WTC11 (cell line): ENCODE measurements at regions not wholly inside any gene's neighbourhood (a gene's known extent, or its start where the extent isn't known, plus 50 kb on each side); places are given as distances from the start of the nearest gene placed in this dataset.

ENCODE experiments used
- CREB1 ChIP-seq: sonication (generic); formaldehyde crosslinking; IDR thresholded peaks from 2 replicates; pipeline ENCODE4 v1.8.0; 2023; ENCODE audit warnings: mild to moderate bottlenecking, missing genetic modification reagents
- ELF4 ChIP-seq: sonication (generic); formaldehyde crosslinking; IDR thresholded peaks from 2 replicates; pipeline ENCODE4 v1.8.1; 2022; ENCODE audit warnings: low read depth, mild to moderate bottlenecking, moderate library complexity, missing genetic modification reagents
- MXD4 ChIP-seq: fragments of 250-450 bp; sonication (Bioruptor Pico); IDR thresholded peaks from 2 replicates; pipeline ENCODE4 v1.8.0; 2021; ENCODE audit warnings: mild to moderate bottlenecking, moderate library complexity, borderline replicate concordance
- NR2C2 ChIP-seq: sonication (generic); formaldehyde crosslinking; IDR thresholded peaks from 2 replicates; pipeline ENCODE4 v1.8.0; 2022; ENCODE audit warnings: mild to moderate bottlenecking, missing genetic modification reagents
- SP1 ChIP-seq: sonication (generic); formaldehyde crosslinking; conservative IDR thresholded peaks from 2 replicates; pipeline ENCODE4 v1.8.1; 2022; ENCODE audit warnings: missing genetic modification reagents
- TEAD1 ChIP-seq: sonication (generic); formaldehyde crosslinking; IDR thresholded peaks from 2 replicates; pipeline ENCODE4 v1.8.0; 2022; ENCODE audit warnings: mild to moderate bottlenecking, missing genetic modification reagents
- TF ChIP-seq, protein P1 (sequence below): fragments of 200-600 bp; IDR thresholded peaks from 2 replicates; pipeline ENCODE4 v1.8.0; 2022; ENCODE audit warnings: antibody characterized with exemption
- TF ChIP-seq, protein P2 (sequence below): sonication (generic); formaldehyde crosslinking; IDR thresholded peaks from 2 replicates; pipeline ENCODE4 v1.8.0; 2022; ENCODE audit warnings: mild to moderate bottlenecking, missing genetic modification reagents
- TF ChIP-seq, protein P3 (sequence below): sonication (generic); formaldehyde crosslinking; conservative IDR thresholded peaks from 2 replicates; pipeline ENCODE4 v1.8.1; 2022; ENCODE audit warnings: mild to moderate bottlenecking, missing genetic modification reagents

GRCh38 chr6:105872249-105872648, 213.9 kb upstream of the PRDM1 start:
- TF ChIP-seq, protein P1, sequence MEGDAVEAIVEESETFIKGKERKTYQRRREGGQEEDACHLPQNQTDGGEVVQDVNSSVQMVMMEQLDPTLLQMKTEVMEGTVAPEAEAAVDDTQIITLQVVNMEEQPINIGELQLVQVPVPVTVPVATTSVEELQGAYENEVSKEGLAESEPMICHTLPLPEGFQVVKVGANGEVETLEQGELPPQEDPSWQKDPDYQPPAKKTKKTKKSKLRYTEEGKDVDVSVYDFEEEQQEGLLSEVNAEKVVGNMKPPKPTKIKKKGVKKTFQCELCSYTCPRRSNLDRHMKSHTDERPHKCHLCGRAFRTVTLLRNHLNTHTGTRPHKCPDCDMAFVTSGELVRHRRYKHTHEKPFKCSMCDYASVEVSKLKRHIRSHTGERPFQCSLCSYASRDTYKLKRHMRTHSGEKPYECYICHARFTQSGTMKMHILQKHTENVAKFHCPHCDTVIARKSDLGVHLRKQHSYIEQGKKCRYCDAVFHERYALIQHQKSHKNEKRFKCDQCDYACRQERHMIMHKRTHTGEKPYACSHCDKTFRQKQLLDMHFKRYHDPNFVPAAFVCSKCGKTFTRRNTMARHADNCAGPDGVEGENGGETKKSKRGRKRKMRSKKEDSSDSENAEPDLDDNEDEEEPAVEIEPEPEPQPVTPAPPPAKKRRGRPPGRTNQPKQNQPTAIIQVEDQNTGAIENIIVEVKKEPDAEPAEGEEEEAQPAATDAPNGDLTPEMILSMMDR: no peak
- TF ChIP-seq MXD4 (CRISPR knock-in tag) (no peak), CREB1 (no peak), ELF4 (no peak), NR2C2 (CRISPR knock-in tag) (no peak), TEAD1 (CRISPR knock-in tag) (no peak), SP1 (CRISPR knock-in tag) (no peak)
- TF ChIP-seq, protein P2, sequence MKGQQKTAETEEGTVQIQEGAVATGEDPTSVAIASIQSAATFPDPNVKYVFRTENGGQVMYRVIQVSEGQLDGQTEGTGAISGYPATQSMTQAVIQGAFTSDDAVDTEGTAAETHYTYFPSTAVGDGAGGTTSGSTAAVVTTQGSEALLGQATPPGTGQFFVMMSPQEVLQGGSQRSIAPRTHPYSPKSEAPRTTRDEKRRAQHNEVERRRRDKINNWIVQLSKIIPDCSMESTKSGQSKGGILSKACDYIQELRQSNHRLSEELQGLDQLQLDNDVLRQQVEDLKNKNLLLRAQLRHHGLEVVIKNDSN (CRISPR knock-in tag): no peak
- TF ChIP-seq, protein P3, sequence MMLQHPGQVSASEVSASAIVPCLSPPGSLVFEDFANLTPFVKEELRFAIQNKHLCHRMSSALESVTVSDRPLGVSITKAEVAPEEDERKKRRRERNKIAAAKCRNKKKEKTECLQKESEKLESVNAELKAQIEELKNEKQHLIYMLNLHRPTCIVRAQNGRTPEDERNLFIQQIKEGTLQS (CRISPR knock-in tag): no peak
